H1 (cell line): ENCODE measurements at regions not wholly inside any gene's neighbourhood (a gene's known extent, or its start where the extent isn't known, plus 50 kb on each side); places are given as distances from the start of the nearest gene placed in this dataset.

Experiments used
- EZH2 ChIP-seq: fragments of 200-600 bp; sonication (generic); IDR thresholded peaks from 2 replicates; pipeline ENCODE4 v1.7.1; 2012; ENCODE audit warnings: low read depth, mild to moderate bottlenecking, moderate library complexity, low read length, inconsistent platforms; ENCODE audit not compliant: severe bottlenecking
- POLR2A ChIP-seq, 2 experiments: IDR thresholded peaks; 1 replicate in 1 of 2; 2 replicates in 1 of 2; pipeline ENCODE4 v1.6.1; 2011; ENCODE audit warnings: low read depth in 2 of 2, low read length in 2 of 2, mild to moderate bottlenecking in 2 of 2; ENCODE audit errors: control extremely low read depth in 1 of 2
- RFX5 ChIP-seq: IDR thresholded peaks from 2 replicates; pipeline ENCODE4 v1.6.1; 2011; ENCODE audit warnings: low read depth, low read length, improper control_type of control experiment, borderline replicate concordance
- TF ChIP-seq, protein P1 (sequence below): IDR thresholded peaks from 2 replicates; pipeline ENCODE4 v1.6.1; 2011; ENCODE audit warnings: low read depth, mild to moderate bottlenecking, low read length; ENCODE audit not compliant: insufficient read depth
- TF ChIP-seq, protein P2 (sequence below): IDR thresholded peaks from 2 replicates; pipeline ENCODE4 v1.6.1; 2012; ENCODE audit warnings: inconsistent platforms

DNA sequence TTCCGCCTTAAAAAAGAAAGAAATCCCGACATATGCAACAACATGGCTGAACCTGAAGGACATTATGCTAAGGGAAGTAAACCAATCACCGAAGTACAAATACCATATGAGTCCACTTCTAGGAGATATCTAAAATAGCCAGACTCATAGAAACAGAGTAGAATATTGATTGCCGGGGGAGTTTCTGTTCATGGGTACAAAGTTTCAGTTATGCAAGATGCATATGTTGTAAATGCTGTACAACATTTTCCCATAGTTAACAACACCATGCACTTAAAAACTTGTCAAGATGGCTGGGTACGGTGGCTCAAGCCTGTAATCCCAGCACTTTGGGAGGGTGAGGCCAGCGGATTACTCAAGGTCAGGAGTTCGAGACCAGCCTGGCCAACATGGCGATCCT is 251.5 kb upstream of the EEF2KMT start:
- TF ChIP-seq, protein P1, sequence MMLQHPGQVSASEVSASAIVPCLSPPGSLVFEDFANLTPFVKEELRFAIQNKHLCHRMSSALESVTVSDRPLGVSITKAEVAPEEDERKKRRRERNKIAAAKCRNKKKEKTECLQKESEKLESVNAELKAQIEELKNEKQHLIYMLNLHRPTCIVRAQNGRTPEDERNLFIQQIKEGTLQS: no peak
- TF ChIP-seq POLR2A (IDR thresholded peaks at IDR 0.05; ENCODE audit: control extremely low read depth in 1 of 2, low read depth in 2 of 2, low read length in 2 of 2): no peak
- no peak for TF ChIP-seq EZH2
- TF ChIP-seq, protein P2, sequence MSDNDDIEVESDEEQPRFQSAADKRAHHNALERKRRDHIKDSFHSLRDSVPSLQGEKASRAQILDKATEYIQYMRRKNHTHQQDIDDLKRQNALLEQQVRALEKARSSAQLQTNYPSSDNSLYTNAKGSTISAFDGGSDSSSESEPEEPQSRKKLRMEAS: no peak
- TF ChIP-seq RFX5: no peak
